Right lobe of liver (tissue), 6 donors: ENCODE measurements at regions not wholly inside any gene's neighbourhood (a gene's known extent, or its start where the extent isn't known, plus 50 kb on each side); places are given as distances from the start of the nearest gene placed in this dataset.

ENCODE experiments used
- ATAC-seq, 4 donors: fragments of 200-7000 bp; cut with Tn5 transposase; one replicate each; pipeline ENCODE4 v1.9.1; 2020; ENCODE audit warnings: mild to moderate bottlenecking in 4 of 4, moderate library complexity in 4 of 4
- DNase-seq, 3 donors: peaks; one replicate each; pipeline ENCODE4 v3.0.0-alpha.2; 2020
- H3K27ac ChIP-seq, 3 donors: fragments of 200-600 bp; one replicate each; pipeline ENCODE4 v1.8.0; 2022
- H3K27me3 ChIP-seq, 2 donors: fragments of 200-600 bp; one replicate each; pipeline ENCODE4 v1.8.0; 2022
- H3K36me3 ChIP-seq, 4 donors: fragments of 200-600 bp; sonication (generic) in 1 of 4; one replicate each; pipeline versions ENCODE4 v1.5.1 to v1.8.0; 2017 to 2022; ENCODE audit warnings: control low read depth in 1 of 4
- H3K4me1 ChIP-seq, 4 donors: fragments of 200-600 bp; sonication (generic) in 1 of 4; one replicate each; pipeline versions ENCODE4 v1.5.1 to v1.8.0; 2017 to 2022; ENCODE audit warnings: control low read depth in 1 of 4
- H3K4me3 ChIP-seq, 3 donors: fragments of 200-600 bp; one replicate each; pipeline ENCODE4 v1.8.0; 2022
- H3K9me3 ChIP-seq, 4 donors: fragments of 200-600 bp; sonication (generic) in 1 of 4; one replicate each; pipeline versions ENCODE4 v1.5.1 to v1.8.0; 2017 to 2022; ENCODE audit warnings: control low read depth in 1 of 4
- CTCF ChIP-seq, 4 donors: fragments of 200-600 bp in 3 of 4; fragments of 450-650 bp in 1 of 4; IDR thresholded peaks; one replicate each; pipeline versions ENCODE4 v1.5.1 to v1.8.0; 2016 to 2022; ENCODE audit warnings: antibody characterized with exemption in 4 of 4, mild to moderate bottlenecking in 2 of 4
- POLR2A ChIP-seq: fragments of 450-650 bp; IDR thresholded peaks from one replicate; pipeline ENCODE4 v1.6.1; 2017; ENCODE audit warnings: antibody characterized with exemption, mild to moderate bottlenecking
- WGBS: methylation state at CpG from one replicate; pipeline ENCODE4 v1.1.6; 2018; ENCODE audit warnings: low coverage, low lambda C conversion rate; ENCODE audit not compliant: insufficient coverage; ENCODE audit errors: missing lambda C conversion rate; 5-methylcytosine and 5-hydroxymethylcytosine counted together
- intact Hi-C, 2 donors: fragments of 100-400 bp; cut with DNase I; formaldehyde crosslinking; loops; one replicate each; pipeline versions ENCODE4 v1.11.2 to v1.14.1; 2022
- donor health status: DM: no; HTN: yes; CAD: no.
- donor health status: DM: no; HTN: no; CAD: no.
- donor health status: DM: no; HTN: no; CAD: no.
- donor health status: DM: no; HTN: yes; CAD: no.
- donor health status: DM: no; HTN: yes; CAD: no.

GRCh38 chr7:94244760-94245159, 149.9 kb upstream of the COL1A2 start:
- Histone ChIP-seq H3K27ac (no peak overlapping the region), H3K36me3 (no peaks in the 10 kb centered on the region), H3K9me3 (no peaks in the 10 kb centered on the region), H3K27me3 (no peaks in the 10 kb centered on the region), H3K4me3 (no peak overlapping the region), H3K4me1 (no peaks in the 10 kb centered on the region)
- intact Hi-C loops = no loop called here
- no peak for TF ChIP-seq CTCF (IDR thresholded peaks at IDR 0.05)
- DNase-seq (no peak), ATAC-seq (no peak)

DNA sequence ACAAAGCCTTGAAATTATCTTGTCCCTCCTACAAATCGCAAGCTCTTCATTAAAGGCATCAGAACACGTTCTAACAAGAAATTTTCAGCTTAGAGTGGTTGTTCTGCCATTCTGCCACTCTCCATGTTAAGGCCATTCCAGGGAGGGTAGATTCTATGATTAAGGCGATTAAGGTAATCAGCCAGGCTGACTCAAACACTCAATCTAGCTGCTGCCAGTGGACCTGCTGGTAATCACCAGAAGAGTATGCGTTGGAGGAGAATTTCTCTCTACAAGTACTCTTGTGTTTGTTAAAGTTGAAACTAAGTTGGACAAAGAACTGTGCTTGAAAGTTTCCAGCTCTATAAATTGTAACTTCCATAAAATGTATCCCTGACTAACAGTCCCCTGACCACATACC, 149.2 kb upstream of the COL1A2 start:
- Histone ChIP-seq H3K4me1 (no peaks in the 10 kb centered on the region), H3K4me3 (no peak overlapping the region), H3K27me3 (no peaks in the 10 kb centered on the region), H3K27ac (no peak overlapping the region), H3K36me3 (no peaks in the 10 kb centered on the region), H3K9me3 (no peaks in the 10 kb centered on the region)
- DNase-seq (no peak), ATAC-seq (no peak)
- intact Hi-C loops = no loop called here
- 54% methylated on average over 3 of the region's 4 CpGs for WGBS
- TF ChIP-seq CTCF (IDR thresholded peaks at IDR 0.05) (no peak), POLR2A (no peak)

DNA sequence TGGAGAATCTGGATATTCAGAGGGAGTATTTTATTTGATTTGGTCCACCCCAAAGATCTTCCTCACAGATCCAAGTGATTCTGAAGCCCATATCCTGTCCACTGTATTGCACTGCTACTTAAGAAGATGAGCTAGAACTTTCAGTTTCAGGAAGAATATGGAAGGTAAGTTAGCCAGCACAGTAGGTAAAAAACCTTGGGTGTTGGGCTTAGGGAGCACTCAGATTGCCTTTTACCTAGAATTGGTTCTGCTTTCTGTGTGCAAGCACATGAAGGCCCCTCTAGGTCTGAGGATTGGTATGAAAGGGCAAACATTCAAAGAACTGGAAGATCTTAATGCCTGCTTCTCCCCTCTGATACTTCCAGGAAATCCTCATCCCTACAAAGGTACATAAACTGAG, 146.7 kb upstream of the COL1A2 start:
- H3K4me1 ChIP-seq = no peaks in the 10 kb centered on the region
- no peak for ATAC-seq

DNA sequence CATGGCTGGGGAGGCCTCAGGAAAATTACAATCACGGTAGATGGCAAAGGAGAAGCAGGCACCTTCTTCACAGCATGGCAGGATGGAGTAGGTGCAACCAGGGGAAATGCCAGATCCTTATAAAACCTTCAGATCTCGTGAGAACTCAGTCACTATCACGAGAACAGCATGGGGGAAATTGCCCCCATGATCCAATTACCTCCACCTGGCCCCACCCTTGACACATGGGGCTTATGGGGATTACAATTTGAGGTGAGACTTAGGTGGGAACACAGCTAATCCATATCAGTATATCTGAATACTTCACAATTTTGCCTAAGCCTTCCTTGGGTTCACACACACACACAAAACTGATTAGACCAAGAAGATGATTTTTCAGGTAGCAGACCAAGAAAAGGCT, 145.1 kb upstream of the COL1A2 start:
- ATAC-seq = no peak

More for the DNA sequence above, 146.7 kb upstream of the COL1A2 start:
- Histone ChIP-seq H3K27ac (no peak overlapping the region), H3K9me3 (no peaks in the 10 kb centered on the region), H3K27me3 (no peaks in the 10 kb centered on the region), H3K4me3 (no peak overlapping the region), H3K36me3 (no peaks in the 10 kb centered on the region)
- TF ChIP-seq POLR2A (no peak), CTCF (IDR thresholded peaks at IDR 0.05) (no peak)
- intact Hi-C loops = no loop called here
- DNase-seq = no peak

More for the DNA sequence above, 145.1 kb upstream of the COL1A2 start:
- Histone ChIP-seq H3K9me3 (no peaks in the 10 kb centered on the region), H3K27ac (no peak overlapping the region), H3K4me1 (no peaks in the 10 kb centered on the region), H3K27me3 (no peaks in the 10 kb centered on the region), H3K4me3 (no peak overlapping the region), H3K36me3 (no peaks in the 10 kb centered on the region)
- 42% methylated on average over 2 of the region's 3 CpGs for WGBS
- no peak for TF ChIP-seq POLR2A
- no peak for TF ChIP-seq CTCF (IDR thresholded peaks at IDR 0.05)
- intact Hi-C loops = no loop called here
- DNase-seq = no peak
